Breast epithelium (tissue), 4 donors: ENCODE measurements at regions not wholly inside any gene's neighbourhood (a gene's known extent, or its start where the extent isn't known, plus 50 kb on each side); places are given as distances from the start of the nearest gene placed in this dataset.

Experiments
- DNase-seq, 2 donors: peaks; one replicate each; pipeline ENCODE4 v3.0.0-alpha.2; 2019; ENCODE audit warnings: low spot score in 2 of 2
- H3K27ac ChIP-seq, 2 donors: fragments of 200-600 bp; sonication (generic) in 1 of 2; one replicate each; pipeline ENCODE4 v1.5.1; 2016 to 2019; ENCODE audit warnings: mild to moderate bottlenecking in 1 of 2
- H3K27me3 ChIP-seq, 2 donors: fragments of 200-600 bp; sonication (generic) in 1 of 2; one replicate each; pipeline versions ENCODE4 v1.5.1 to v1.6.0; 2017 to 2019; ENCODE audit warnings: control low read depth in 1 of 2, mild to moderate bottlenecking in 1 of 2
- H3K36me3 ChIP-seq: fragments of 200-600 bp; one replicate; pipeline ENCODE4 v1.5.1; 2019
- H3K4me1 ChIP-seq, 2 donors: fragments of 200-600 bp; sonication (generic); one replicate each; pipeline ENCODE4 v1.5.1; 2016 to 2019; ENCODE audit warnings: control low read depth in 1 of 2
- H3K4me3 ChIP-seq, 3 donors: fragments of 200-600 bp; sonication (generic); 1 replicate in 2 of 3; 2 replicates in 1 of 3; pipeline ENCODE4 v1.5.1; 2016 to 2019; ENCODE audit warnings: mild to moderate bottlenecking in 3 of 3, moderate library complexity in 2 of 3
- H3K9me3 ChIP-seq, 2 donors: fragments of 200-600 bp; sonication (generic) in 1 of 2; one replicate each; pipeline ENCODE4 v1.5.1; 2016 to 2019; ENCODE audit warnings: control low read depth in 1 of 2
- POLR2A ChIP-seq: fragments of 450-650 bp; IDR thresholded peaks from one replicate; pipeline ENCODE4 v1.6.1; 2016; ENCODE audit warnings: antibody characterized with exemption, mild to moderate bottlenecking, moderate library complexity
- POLR2AphosphoS5 ChIP-seq, 3 donors: sonication (generic); formaldehyde crosslinking; IDR thresholded peaks; one replicate each; pipeline ENCODE4 v1.6.1; 2017; ENCODE audit warnings: antibody characterized with exemption in 3 of 3
- intact Hi-C: fragments of 100-400 bp; cut with DNase I; formaldehyde crosslinking; loops from one replicate; pipeline ENCODE4 v1.15.1; 2023; ENCODE audit warnings: low total_unique reads
- TF ChIP-seq, protein P1 (sequence below), 3 donors: fragments of 450-650 bp; IDR thresholded peaks; one replicate each; pipeline ENCODE4 v1.5.1; 2016 to 2017; ENCODE audit warnings: antibody characterized with exemption in 3 of 3, mild to moderate bottlenecking in 3 of 3, moderate library complexity in 3 of 3

DNA sequence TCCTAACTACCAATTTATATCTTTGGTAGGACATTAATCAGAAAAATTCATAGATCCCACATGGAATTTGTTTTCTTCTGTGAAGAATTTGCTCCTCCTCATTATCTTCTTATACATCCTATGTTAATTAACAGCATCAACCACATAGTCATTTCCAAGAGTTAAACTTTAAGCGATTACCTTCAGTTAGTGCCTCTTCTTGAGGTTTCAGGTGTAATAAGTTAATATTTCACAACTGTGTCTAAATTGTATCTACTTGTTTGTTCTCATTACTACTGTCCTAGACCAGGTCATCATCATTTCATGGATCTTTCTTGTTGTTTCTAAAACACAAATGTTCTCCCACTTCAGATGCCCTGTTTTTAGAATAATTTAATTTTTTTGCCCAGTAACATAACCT lies 457.9 kb downstream of the FAT4 start:
- no peak for TF ChIP-seq POLR2AphosphoS5 (IDR thresholded peaks at IDR 0.05)
- TF ChIP-seq, protein P1, sequence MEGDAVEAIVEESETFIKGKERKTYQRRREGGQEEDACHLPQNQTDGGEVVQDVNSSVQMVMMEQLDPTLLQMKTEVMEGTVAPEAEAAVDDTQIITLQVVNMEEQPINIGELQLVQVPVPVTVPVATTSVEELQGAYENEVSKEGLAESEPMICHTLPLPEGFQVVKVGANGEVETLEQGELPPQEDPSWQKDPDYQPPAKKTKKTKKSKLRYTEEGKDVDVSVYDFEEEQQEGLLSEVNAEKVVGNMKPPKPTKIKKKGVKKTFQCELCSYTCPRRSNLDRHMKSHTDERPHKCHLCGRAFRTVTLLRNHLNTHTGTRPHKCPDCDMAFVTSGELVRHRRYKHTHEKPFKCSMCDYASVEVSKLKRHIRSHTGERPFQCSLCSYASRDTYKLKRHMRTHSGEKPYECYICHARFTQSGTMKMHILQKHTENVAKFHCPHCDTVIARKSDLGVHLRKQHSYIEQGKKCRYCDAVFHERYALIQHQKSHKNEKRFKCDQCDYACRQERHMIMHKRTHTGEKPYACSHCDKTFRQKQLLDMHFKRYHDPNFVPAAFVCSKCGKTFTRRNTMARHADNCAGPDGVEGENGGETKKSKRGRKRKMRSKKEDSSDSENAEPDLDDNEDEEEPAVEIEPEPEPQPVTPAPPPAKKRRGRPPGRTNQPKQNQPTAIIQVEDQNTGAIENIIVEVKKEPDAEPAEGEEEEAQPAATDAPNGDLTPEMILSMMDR (IDR thresholded peaks at IDR 0.05): no peak
- TF ChIP-seq POLR2A: no peak
- intact Hi-C loops: loop anchor here (5.0 kb wide), 1 partner anchor 1585 kb away; no protein-coding TSS in a partner anchor
- no peaks in the 10 kb centered on the region for H3K4me1 ChIP-seq
- H3K27me3 ChIP-seq: no peaks in the 10 kb centered on the region
- H3K27ac ChIP-seq: no peak overlapping the region
- no peak overlapping the region for H3K4me3 ChIP-seq
- no peak for DNase-seq
- H3K36me3 ChIP-seq: no peaks in the 10 kb centered on the region
- H3K9me3 ChIP-seq: peaks cover 0 to 13% of the 10 kb centered on the region in 2 donors

DNA sequence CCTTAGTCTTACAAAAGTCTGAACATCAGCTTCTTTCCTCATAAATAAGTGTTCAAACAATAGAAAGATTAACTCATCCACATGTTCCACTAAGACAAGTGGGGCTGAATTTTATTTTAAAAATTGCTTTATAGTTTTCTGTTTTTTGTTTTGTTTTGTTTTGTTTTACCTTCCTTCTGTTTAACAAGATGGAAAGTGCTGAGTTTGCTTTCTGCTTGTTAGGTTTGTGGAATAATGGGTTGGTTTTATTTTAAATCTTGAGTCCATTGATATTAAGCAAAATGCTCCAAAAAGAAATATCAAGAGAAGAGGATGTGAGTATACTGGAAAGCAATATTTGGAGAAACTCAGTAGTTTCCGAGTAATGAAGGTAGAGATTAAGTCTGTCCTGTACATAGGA lies 458.7 kb downstream of the FAT4 start:
- DNase-seq: no peak
- Histone ChIP-seq H3K36me3 (no peaks in the 10 kb centered on the region), H3K27ac (no peak overlapping the region), H3K4me3 (no peak overlapping the region), H3K4me1 (no peaks in the 10 kb centered on the region), H3K27me3 (no peaks in the 10 kb centered on the region), H3K9me3 (peaks cover 0 to 13% of the 10 kb centered on the region in 2 donors)
- intact Hi-C loops: loop anchor here (5.0 kb wide), 1 partner anchor 1584 kb away; no protein-coding TSS in a partner anchor
- TF ChIP-seq POLR2A: no peak

DNA sequence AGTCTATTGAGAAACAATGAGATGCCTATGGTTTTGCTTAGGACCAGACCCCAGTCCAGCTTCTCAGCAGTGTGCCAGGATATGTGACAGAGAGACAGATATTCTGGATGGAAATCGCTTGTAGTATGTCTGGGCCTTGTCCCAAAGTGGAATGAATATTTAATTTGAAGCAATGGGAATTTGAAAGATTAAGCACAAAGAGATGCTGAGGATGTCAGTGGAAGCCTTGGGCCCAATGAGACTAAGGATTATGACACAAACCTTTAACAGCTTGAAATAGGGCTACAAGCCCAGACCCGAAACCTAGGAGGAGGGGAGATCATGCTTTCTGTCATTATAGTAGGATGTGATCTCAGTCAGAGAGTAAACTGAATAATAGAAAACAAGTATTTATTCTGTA lies 459.2 kb downstream of the FAT4 start:
- H3K27me3 ChIP-seq: no peaks in the 10 kb centered on the region
- H3K36me3 ChIP-seq: no peaks in the 10 kb centered on the region
- H3K4me3 ChIP-seq: no peak overlapping the region
- no peak overlapping the region for H3K27ac ChIP-seq
- intact Hi-C loops: loop anchor here (5.0 kb wide), 1 partner anchor 1583 kb away; no protein-coding TSS in a partner anchor
- no peak for DNase-seq
- TF ChIP-seq POLR2AphosphoS5 (IDR thresholded peaks at IDR 0.05): no peak
- TF ChIP-seq, protein P1 (IDR thresholded peaks at IDR 0.05): no peak
- no peak for TF ChIP-seq POLR2A
- no peaks in the 10 kb centered on the region for H3K4me1 ChIP-seq
- peaks cover 0 to 13% of the 10 kb centered on the region in 2 donors for H3K9me3 ChIP-seq

DNA sequence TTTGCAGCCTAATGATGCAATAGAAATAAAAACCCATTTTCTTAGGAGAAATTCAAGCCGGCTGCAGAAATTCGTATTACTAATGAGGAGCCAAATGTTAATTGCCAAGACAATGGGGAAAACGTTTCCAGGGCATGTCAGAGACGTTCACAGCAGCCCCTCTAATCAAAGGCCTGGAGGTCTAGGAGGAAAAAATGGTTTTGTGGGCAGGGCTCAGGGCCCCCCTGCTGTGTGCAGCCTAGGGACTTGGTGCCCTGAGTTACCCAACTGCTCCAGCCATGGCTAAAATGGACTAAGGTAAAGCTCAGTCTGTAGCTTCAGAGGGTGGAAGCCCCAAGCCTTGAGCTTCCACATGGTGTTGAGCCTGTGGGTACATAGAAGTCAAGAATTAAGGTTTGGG lies 461.4 kb downstream of the FAT4 start:
- DNase-seq: no peak
- peaks cover 0 to 13% of the 10 kb centered on the region in 2 donors for H3K9me3 ChIP-seq
- TF ChIP-seq, protein P1 (IDR thresholded peaks at IDR 0.05): no peak
- TF ChIP-seq POLR2A (no peak), POLR2AphosphoS5 (IDR thresholded peaks at IDR 0.05) (no peak)
- H3K27me3 ChIP-seq: no peaks in the 10 kb centered on the region
- no peaks in the 10 kb centered on the region for H3K4me1 ChIP-seq
- no peak overlapping the region for H3K4me3 ChIP-seq
- H3K36me3 ChIP-seq: no peaks in the 10 kb centered on the region
- intact Hi-C loops: no loop called here
- H3K27ac ChIP-seq: no peak overlapping the region

DNA sequence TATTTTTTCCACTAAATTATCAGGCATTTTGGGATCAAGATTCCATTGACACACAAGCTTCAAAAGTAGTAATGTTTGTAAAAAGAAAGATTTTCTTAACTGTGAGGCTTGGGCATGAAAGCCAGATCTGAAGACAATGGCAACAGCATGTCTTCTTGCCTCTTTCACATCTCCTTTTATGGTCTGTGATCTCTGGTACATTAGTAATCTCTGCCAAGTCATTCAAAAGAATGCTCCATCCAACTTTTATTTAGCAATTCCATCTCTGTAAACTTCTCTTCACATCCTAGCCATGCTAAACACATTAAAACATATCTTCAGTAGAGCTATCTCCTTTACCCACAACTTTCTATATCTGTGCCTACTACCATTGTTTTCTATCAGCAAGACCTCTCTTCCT lies 465.4 kb downstream of the FAT4 start:
- Histone ChIP-seq H3K4me3 (no peak overlapping the region), H3K4me1 (no peaks in the 10 kb centered on the region), H3K27ac (no peak overlapping the region), H3K9me3 (peaks cover 0 to 13% of the 10 kb centered on the region in 2 donors), H3K36me3 (no peaks in the 10 kb centered on the region), H3K27me3 (no peaks in the 10 kb centered on the region)
- intact Hi-C loops: no loop called here
- no peak for TF ChIP-seq POLR2AphosphoS5 (IDR thresholded peaks at IDR 0.05)
- TF ChIP-seq POLR2A: no peak
- TF ChIP-seq, protein P1 (IDR thresholded peaks at IDR 0.05): no peak
- no peak for DNase-seq

DNA sequence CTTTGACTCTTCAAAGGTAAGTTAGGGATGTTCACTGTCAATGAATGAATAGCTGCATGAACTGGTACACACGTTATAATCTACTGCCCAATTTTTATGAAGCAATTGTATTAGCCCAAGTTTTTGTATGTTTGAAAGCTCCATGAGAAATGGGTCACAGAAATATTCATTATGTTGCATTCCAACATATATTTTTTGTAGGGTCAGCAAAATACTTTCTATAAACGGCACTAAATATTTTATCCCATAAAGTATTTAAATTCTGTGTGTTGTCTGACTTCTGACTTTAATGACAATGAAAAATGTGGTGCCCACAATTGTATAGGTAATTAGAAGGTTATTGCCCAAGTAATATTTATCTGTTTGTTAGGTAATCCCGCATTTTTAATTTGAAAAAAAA lies 466.0 kb downstream of the FAT4 start:
- Histone ChIP-seq H3K9me3 (peaks cover 0 to 11% of the 10 kb centered on the region in 2 donors), H3K27me3 (no peaks in the 10 kb centered on the region), H3K4me3 (no peak overlapping the region), H3K4me1 (no peaks in the 10 kb centered on the region), H3K27ac (no peak overlapping the region), H3K36me3 (no peaks in the 10 kb centered on the region)
- intact Hi-C loops: no loop called here
- DNase-seq: no peak
- TF ChIP-seq, protein P1 (IDR thresholded peaks at IDR 0.05): no peak
- no peak for TF ChIP-seq POLR2AphosphoS5 (IDR thresholded peaks at IDR 0.05)
- no peak for TF ChIP-seq POLR2A
